ENCODE measurements at regions not wholly inside any gene's neighbourhood (a gene's known extent, or its start where the extent isn't known, plus 50 kb on each side); places are given as distances from the start of the nearest gene placed in this dataset.

DNA sequence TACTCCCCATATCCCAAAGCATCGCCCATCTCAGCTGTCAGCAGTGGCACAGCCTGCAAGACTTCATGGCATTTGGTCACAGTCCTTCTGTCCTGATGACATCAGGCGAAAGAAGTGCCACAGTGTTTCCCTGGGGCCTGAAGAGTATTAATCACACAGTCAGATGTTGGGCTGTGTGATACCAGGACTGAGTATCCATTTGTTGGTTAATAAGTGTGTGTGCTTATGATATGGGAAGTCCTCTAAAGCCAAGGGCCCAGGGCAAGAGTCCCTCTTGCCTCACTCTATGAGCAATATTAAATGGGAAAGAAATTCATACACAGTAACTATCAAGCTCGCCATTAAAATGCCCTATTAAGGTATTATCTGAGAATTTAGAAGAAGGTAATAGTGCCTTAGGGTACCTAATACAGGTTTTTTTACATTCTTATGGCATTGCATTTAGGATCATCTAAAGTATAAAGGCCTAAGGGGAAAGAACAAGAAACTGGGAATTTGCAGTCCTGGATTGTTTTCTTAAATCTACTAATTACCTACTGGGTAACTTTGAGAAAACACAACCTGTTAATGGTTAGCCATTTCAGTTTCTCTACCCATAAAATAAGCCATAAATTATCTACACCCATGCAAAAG is 204.1 kb upstream of the PREP start:
- H3K4me3 ChIP-seq (replicated peaks; ENCODE audit: low read depth, low read length) = no peak overlapping the region
- DNase-seq (ENCODE audit: low read depth) = no peak
- TF ChIP-seq, protein P1, sequence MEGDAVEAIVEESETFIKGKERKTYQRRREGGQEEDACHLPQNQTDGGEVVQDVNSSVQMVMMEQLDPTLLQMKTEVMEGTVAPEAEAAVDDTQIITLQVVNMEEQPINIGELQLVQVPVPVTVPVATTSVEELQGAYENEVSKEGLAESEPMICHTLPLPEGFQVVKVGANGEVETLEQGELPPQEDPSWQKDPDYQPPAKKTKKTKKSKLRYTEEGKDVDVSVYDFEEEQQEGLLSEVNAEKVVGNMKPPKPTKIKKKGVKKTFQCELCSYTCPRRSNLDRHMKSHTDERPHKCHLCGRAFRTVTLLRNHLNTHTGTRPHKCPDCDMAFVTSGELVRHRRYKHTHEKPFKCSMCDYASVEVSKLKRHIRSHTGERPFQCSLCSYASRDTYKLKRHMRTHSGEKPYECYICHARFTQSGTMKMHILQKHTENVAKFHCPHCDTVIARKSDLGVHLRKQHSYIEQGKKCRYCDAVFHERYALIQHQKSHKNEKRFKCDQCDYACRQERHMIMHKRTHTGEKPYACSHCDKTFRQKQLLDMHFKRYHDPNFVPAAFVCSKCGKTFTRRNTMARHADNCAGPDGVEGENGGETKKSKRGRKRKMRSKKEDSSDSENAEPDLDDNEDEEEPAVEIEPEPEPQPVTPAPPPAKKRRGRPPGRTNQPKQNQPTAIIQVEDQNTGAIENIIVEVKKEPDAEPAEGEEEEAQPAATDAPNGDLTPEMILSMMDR (IDR thresholded peaks at IDR 0.05; ENCODE audit: low read length, missing control alignments) = no peak

DNA sequence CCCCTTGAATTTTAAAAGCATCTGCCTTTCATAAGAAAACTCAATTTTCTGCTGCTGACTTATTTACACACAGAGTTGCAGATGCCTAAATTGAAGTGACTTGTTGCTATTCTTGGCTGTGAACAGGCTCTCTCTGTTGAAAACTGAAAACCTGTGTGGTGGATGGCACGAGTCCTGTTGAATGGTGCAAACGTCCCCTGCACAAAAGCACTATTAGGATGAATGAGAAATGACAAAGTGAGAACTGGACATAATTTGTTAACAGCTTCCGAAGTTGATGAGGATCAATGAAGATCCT is 201.7 kb upstream of the PREP start:
- no peak overlapping the region for H3K4me3 ChIP-seq (replicated peaks; ENCODE audit: low read depth, low read length)
- DNase-seq (ENCODE audit: low read depth) = no peak
- TF ChIP-seq, protein P1 (IDR thresholded peaks at IDR 0.05; ENCODE audit: low read length, missing control alignments) = no peak

DNA sequence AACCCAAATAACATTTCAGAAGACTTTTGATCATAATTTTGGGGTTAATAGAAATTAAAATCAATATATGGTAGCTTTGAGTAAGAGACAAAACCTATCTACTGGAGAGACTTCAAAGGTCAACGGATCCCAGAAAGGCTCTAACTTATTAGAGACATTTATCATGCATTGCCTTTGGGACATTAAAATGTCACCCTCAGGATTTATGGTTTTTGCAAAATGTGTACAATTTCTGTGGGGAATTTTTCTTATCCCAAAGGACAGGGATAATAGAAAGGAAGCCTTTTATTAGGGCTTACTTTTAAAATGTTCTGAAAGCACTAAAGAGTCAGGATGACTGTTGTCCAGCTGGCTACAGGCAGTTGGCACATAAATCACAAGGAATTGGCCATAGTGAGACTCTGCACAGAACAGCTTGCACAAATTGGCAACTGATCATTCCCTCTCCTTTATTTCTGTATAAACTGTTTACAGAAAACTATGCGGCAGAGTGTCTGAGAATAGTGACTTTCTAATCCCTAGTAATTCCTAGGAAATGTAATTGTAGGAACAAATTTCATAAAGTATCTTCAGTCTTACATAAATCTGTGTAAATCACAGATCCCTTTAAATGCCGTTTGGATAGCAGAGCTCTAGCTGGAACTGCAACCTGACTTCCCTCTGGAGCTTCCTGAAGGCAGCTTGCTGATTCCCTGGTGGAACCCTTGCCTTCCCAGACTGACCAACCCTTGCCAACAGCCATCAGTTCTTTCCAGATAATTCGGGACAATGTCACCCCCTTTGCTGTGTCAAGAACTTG is 201.1 kb upstream of the PREP start:
- DNase-seq (ENCODE audit: low read depth) = no peak
- no peak overlapping the region for H3K4me3 ChIP-seq (replicated peaks; ENCODE audit: low read depth, low read length)
- TF ChIP-seq, protein P1 (IDR thresholded peaks at IDR 0.05; ENCODE audit: low read length, missing control alignments) = no peak

DNA sequence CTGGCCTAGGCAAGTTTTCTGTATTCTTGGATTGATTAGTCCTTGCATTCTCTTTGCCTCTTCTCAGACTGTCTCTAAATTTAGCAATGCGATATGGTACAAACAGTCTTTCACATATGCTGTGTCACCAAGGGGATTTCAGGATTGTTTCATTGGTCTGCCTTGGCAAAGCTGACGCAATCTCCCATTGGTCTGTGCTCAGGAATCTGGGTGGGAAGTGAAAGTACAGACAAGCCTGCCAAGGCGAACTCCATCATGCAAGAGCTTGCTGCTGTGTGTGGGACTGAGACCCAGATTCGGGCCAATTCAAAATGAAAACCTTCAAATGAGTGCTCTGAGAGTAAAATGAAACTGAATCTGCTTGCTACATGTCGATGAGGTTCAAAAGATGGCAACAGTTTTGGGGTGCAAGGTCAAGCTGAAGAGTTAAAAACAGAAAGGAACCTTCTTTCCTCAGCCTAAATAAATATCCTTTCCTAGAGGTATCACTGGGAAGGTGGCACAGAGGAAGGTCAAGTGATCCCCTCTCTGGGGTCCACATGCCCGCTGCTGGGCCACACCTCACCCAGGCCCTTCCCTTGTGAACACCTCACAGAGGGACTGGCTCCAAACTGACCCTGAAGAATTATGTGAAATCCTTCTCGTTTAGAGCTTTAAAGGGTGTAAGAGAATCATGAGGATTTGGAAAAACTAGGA is 198.8 kb upstream of the PREP start:
- no peak overlapping the region for H3K4me3 ChIP-seq (replicated peaks; ENCODE audit: low read depth, low read length)

GRCh38 chr6:105600336-105601260 is 197.7 kb upstream of the PREP start:
- DNase-seq (ENCODE audit: low read depth) = peak; percentile 89
- TF ChIP-seq, protein P1 (IDR thresholded peaks at IDR 0.05; ENCODE audit: low read length, missing control alignments) = no peak

More for the DNA sequence above, 198.8 kb upstream of the PREP start:
- TF ChIP-seq, protein P1 (IDR thresholded peaks at IDR 0.05; ENCODE audit: low read length, missing control alignments) = no peak
- DNase-seq (ENCODE audit: low read depth) = peak; percentile 98

GRCh38 chr6:105598264-105598663 is 195.4 kb upstream of the PREP start:
- TF ChIP-seq, protein P1 (IDR thresholded peaks at IDR 0.05; ENCODE audit: low read length, missing control alignments) = no peak
- no peak overlapping the region for H3K4me3 ChIP-seq (replicated peaks; ENCODE audit: low read depth, low read length)
- no peak for DNase-seq (ENCODE audit: low read depth)

More at GRCh38 chr6:105600336-105601260, 197.7 kb upstream of the PREP start:
- no peak overlapping the region for H3K4me3 ChIP-seq (replicated peaks; ENCODE audit: low read depth, low read length)

Data from fibroblast of pulmonary artery (primary cell).